Keratinocyte (primary cell): ENCODE measurements at regions not wholly inside any gene's neighbourhood (a gene's known extent, or its start where the extent isn't known, plus 50 kb on each side); places are given as distances from the start of the nearest gene placed in this dataset.

Experiments
- CTCF ChIP-seq, 3 experiments: IDR thresholded peaks in 1 of 3; conservative IDR thresholded peaks in 1 of 3; optimal IDR thresholded peaks in 1 of 3; 2 replicates in 2 of 3; 3 replicates in 1 of 3; pipeline versions ENCODE3 to v1.5.1; 2011; ENCODE audit warnings: low read length in 3 of 3, mild to moderate bottlenecking in 3 of 3, moderate library complexity in 2 of 3, control low read depth in 1 of 3, inconsistent platforms in 1 of 3; ENCODE audit not compliant: insufficient read depth in 2 of 3; ENCODE audit errors: extremely low read depth in 1 of 3
- EZH2 ChIP-seq: IDR thresholded peaks from one replicate; pipeline ENCODE4 v1.6.1; 2012; ENCODE audit warnings: inconsistent platforms, mild to moderate bottlenecking, low read length, moderate library complexity

- TF ChIP-seq EZH2 (no peak), CTCF (optimal IDR thresholded peaks at IDR 0.05 in 1 of 3, IDR thresholded peaks at IDR 0.05 in 1 of 3, conservative IDR thresholded peaks at IDR 0.05 in 1 of 3; ENCODE audit: extremely low read depth in 1 of 3, insufficient read depth in 2 of 3, low read length in 3 of 3) (no peak)
Observed at GRCh38 chrX:10090319-10090718, 66.5 kb upstream of the CLCN4 start.
